ENCODE measurements at regions not wholly inside any gene's neighbourhood (a gene's known extent, or its start where the extent isn't known, plus 50 kb on each side); places are given as distances from the start of the nearest gene placed in this dataset.
A peak's percentile ranks its signal among the peaks of the same experiment; 100 is the strongest.

DNA sequence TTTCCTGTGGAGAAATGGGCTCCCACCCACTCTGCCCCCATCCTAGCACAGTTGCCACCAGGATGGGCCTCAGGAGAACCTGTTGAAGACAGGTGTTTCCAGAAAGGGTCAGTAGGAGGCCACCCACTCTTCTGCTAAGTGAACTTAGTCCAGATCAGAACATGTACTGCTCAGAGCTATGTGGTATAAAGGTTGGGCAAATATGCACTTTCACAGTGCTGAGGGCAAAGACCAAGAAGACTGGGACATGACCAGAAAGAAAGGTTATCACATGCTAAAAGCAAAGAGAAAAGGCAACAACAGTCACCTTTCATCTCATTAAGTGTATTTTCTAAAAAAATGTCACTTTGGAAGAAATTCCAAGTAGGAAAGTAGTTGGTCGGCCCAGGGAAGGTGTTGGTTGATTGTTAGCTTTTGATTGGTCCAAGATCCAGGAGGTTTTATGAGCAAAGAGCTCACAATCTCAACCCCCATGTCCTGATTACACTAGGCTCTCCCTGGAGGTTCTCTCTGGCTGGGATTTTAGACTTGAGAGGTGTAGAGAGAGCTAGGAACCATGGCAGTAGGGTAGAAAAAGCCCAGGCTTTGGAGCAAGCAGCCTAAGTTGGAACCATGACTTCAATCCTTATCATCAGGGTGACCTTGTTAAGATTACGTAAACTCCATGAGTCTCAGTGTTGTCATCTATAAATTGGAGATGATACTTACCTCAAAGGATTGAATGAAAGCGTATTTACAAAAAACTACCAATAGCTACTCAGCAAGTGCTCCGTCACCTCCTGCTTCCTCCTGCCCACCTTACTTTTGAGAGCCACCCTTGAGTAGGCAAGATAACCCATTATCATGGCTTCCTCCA is 102.6 kb downstream of the GLUL start (continued):
- TF ChIP-seq, protein P1, sequence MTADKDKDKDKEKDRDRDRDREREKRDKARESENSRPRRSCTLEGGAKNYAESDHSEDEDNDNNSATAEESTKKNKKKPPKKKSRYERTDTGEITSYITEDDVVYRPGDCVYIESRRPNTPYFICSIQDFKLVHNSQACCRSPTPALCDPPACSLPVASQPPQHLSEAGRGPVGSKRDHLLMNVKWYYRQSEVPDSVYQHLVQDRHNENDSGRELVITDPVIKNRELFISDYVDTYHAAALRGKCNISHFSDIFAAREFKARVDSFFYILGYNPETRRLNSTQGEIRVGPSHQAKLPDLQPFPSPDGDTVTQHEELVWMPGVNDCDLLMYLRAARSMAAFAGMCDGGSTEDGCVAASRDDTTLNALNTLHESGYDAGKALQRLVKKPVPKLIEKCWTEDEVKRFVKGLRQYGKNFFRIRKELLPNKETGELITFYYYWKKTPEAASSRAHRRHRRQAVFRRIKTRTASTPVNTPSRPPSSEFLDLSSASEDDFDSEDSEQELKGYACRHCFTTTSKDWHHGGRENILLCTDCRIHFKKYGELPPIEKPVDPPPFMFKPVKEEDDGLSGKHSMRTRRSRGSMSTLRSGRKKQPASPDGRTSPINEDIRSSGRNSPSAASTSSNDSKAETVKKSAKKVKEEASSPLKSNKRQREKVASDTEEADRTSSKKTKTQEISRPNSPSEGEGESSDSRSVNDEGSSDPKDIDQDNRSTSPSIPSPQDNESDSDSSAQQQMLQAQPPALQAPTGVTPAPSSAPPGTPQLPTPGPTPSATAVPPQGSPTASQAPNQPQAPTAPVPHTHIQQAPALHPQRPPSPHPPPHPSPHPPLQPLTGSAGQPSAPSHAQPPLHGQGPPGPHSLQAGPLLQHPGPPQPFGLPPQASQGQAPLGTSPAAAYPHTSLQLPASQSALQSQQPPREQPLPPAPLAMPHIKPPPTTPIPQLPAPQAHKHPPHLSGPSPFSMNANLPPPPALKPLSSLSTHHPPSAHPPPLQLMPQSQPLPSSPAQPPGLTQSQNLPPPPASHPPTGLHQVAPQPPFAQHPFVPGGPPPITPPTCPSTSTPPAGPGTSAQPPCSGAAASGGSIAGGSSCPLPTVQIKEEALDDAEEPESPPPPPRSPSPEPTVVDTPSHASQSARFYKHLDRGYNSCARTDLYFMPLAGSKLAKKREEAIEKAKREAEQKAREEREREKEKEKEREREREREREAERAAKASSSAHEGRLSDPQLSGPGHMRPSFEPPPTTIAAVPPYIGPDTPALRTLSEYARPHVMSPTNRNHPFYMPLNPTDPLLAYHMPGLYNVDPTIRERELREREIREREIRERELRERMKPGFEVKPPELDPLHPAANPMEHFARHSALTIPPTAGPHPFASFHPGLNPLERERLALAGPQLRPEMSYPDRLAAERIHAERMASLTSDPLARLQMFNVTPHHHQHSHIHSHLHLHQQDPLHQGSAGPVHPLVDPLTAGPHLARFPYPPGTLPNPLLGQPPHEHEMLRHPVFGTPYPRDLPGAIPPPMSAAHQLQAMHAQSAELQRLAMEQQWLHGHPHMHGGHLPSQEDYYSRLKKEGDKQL (CRISPR knock-in tag; IDR thresholded peaks at IDR 0.05; ENCODE audit: borderline replicate concordance): no peak
- no peak for TF ChIP-seq SRSF1 (IDR thresholded peaks at IDR 0.05; ENCODE audit: low read depth, low read length)
- TF ChIP-seq FIP1L1 (IDR thresholded peaks at IDR 0.05; ENCODE audit: low read depth, low read length, poor library complexity, severe bottlenecking): no peak
- no peak for TF ChIP-seq TFAM (CRISPR knock-in tag; conservative IDR thresholded peaks at IDR 0.05)
- no peak for TF ChIP-seq ZNF324 (CRISPR knock-in tag; IDR thresholded peaks at IDR 0.05)
- TF ChIP-seq, protein P2, sequence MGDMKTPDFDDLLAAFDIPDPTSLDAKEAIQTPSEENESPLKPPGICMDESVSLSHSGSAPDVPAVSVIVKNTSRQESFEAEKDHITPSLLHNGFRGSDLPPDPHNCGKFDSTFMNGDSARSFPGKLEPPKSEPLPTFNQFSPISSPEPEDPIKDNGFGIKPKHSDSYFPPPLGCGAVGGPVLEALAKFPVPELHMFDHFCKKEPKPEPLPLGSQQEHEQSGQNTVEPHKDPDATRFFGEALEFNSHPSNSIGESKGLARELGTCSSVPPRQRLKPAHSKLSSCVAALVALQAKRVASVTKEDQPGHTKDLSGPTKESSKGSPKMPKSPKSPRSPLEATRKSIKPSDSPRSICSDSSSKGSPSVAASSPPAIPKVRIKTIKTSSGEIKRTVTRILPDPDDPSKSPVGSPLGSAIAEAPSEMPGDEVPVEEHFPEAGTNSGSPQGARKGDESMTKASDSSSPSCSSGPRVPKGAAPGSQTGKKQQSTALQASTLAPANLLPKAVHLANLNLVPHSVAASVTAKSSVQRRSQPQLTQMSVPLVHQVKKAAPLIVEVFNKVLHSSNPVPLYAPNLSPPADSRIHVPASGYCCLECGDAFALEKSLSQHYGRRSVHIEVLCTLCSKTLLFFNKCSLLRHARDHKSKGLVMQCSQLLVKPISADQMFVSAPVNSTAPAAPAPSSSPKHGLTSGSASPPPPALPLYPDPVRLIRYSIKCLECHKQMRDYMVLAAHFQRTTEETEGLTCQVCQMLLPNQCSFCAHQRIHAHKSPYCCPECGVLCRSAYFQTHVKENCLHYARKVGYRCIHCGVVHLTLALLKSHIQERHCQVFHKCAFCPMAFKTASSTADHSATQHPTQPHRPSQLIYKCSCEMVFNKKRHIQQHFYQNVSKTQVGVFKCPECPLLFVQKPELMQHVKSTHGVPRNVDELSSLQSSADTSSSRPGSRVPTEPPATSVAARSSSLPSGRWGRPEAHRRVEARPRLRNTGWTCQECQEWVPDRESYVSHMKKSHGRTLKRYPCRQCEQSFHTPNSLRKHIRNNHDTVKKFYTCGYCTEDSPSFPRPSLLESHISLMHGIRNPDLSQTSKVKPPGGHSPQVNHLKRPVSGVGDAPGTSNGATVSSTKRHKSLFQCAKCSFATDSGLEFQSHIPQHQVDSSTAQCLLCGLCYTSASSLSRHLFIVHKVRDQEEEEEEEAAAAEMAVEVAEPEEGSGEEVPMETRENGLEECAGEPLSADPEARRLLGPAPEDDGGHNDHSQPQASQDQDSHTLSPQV (IDR thresholded peaks at IDR 0.05): peak; percentile 42; the same call in 1 of the 2 replicates
- no peak for TF ChIP-seq NR2C1 (IDR thresholded peaks at IDR 0.05)
- peak; percentile 9; the same call in 1 of the 2 replicates for TF ChIP-seq NR2C1 (tag; IDR thresholded peaks at IDR 0.05)
- no peak for TF ChIP-seq RFX5 (IDR thresholded peaks at IDR 0.05; ENCODE audit: low read depth, low read length)
- TF ChIP-seq SETDB1 (IDR thresholded peaks at IDR 0.05; ENCODE audit: low read length): no peak
- TF ChIP-seq HNRNPH1 (optimal IDR thresholded peaks at IDR 0.05; ENCODE audit: low read depth, low read length): no peak
- TF ChIP-seq, protein P3, sequence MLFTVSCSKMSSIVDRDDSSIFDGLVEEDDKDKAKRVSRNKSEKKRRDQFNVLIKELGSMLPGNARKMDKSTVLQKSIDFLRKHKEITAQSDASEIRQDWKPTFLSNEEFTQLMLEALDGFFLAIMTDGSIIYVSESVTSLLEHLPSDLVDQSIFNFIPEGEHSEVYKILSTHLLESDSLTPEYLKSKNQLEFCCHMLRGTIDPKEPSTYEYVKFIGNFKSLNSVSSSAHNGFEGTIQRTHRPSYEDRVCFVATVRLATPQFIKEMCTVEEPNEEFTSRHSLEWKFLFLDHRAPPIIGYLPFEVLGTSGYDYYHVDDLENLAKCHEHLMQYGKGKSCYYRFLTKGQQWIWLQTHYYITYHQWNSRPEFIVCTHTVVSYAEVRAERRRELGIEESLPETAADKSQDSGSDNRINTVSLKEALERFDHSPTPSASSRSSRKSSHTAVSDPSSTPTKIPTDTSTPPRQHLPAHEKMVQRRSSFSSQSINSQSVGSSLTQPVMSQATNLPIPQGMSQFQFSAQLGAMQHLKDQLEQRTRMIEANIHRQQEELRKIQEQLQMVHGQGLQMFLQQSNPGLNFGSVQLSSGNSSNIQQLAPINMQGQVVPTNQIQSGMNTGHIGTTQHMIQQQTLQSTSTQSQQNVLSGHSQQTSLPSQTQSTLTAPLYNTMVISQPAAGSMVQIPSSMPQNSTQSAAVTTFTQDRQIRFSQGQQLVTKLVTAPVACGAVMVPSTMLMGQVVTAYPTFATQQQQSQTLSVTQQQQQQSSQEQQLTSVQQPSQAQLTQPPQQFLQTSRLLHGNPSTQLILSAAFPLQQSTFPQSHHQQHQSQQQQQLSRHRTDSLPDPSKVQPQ (CRISPR knock-in tag; IDR thresholded peaks at IDR 0.05; ENCODE audit: borderline replicate concordance): no peak
- TF ChIP-seq SIN3B (IDR thresholded peaks at IDR 0.05; ENCODE audit: low read depth): no peak
- TF ChIP-seq ZNF134 (CRISPR knock-in tag; conservative IDR thresholded peaks at IDR 0.05): peak; percentile 74
- TF ChIP-seq, protein P4, sequence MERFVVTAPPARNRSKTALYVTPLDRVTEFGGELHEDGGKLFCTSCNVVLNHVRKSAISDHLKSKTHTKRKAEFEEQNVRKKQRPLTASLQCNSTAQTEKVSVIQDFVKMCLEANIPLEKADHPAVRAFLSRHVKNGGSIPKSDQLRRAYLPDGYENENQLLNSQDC (CRISPR knock-in tag; IDR thresholded peaks at IDR 0.05): no peak

Measured in K562 (cell line).